GM12875 (cell line): ENCODE measurements at regions not wholly inside any gene's neighbourhood (a gene's known extent, or its start where the extent isn't known, plus 50 kb on each side); places are given as distances from the start of the nearest gene placed in this dataset.
"Not testable (repeated sequence)": the region's sequence is repeated elsewhere in the genome, so short reads cannot be mapped to it uniquely, and the experiment has no call there.

Experiments
- H3K4me3 ChIP-seq: one replicate; pipeline ENCODE4 v1.5.1; 2011; ENCODE audit warnings: low read depth, low read length, control low read depth
- CTCF ChIP-seq: IDR thresholded peaks from 2 replicates; pipeline ENCODE4 v1.5.1; 2011; ENCODE audit warnings: low read depth, mild to moderate bottlenecking, control low read depth, inconsistent platforms, low read length, moderate library complexity, borderline replicate concordance; ENCODE audit not compliant: insufficient read depth

DNA sequence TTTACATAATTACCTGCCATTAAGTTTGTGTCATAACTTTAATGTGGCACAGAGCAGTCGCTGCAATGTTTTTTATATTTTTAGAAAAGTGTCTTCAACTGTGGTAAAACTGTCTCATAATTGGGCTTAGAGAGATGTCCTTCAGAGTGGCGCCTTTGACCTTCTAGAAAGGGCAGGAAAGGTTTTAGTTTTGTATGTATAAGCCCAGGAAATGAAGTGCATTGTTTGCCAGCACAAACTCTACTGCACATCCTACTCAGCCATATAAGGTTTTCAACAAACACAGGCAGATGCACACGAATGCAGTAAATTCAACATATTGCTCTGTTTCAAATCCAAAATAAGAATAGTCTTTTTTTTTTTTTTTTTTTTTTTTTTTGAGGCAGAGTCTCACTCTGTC lies 201.4 kb downstream of the ALDH8A1 start:
- no peak for TF ChIP-seq CTCF
- H3K4me3 ChIP-seq: no peak overlapping the region

DNA sequence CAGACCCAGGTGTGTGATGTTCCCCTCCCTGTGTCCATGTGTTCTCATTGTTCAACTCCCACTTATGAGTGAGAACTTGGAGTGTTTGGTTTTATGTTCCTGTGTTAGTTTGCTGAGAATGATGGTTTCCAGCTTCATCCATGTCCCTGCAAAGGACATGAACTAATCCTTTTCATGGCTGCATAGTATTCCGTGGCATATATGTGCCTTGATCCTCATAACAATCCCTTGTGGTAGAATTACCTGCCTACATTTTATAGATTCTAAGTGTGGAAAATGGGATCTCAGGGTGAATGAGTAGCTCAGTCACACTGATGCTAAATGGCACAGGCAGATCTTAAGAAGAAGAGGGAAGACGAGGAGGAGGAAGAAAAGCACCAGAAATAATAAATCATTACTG lies 202.7 kb downstream of the ALDH8A1 start:
- not testable (repeated sequence) for H3K4me3 ChIP-seq

- no peak for TF ChIP-seq CTCF
- H3K4me3 ChIP-seq: no peak overlapping the region
These were observed 203.8 kb downstream of the ALDH8A1 start for GRCh38 chr6:134746140-134746539.

DNA sequence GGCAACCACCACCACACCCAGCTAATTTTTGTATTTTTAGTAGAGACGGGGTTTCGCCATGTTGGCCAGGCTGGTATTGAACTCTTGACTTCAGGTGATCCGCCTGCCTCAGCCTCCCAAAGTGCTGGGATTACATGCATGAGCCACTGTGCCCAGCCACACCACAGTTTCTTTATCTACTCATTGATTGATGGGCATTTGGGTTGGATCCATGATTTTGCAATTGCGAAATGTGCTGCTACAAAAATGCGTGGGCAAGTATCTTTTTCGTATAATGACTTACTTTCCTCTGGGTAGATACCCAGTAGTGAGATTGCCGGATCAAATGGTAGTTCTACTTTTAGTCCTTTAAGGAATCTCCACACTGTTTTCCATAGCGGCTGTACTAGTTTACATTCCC lies 204.7 kb downstream of the ALDH8A1 start:
- not testable (repeated sequence) for H3K4me3 ChIP-seq

- TF ChIP-seq CTCF: no peak
- no peak overlapping the region for H3K4me3 ChIP-seq
These were observed 205.6 kb downstream of the ALDH8A1 start for GRCh38 chr6:134744301-134744700.

DNA sequence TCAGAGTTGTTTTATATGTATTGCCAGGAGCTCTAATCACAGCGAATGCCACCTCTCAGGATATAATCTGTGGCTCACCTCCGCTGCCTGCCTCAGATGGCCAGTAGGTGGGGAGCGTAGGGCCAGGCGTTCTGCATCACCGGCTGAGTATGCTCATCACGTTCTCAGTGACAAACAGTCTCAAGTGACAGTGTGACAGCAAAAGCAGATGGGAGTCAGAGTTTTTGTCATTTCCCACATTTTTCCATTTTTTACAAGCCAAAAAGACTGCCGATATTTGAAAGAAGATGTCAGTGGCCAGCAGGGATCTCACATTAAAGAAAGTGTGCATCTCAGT lies 208.7 kb downstream of the ALDH8A1 start:
- H3K4me3 ChIP-seq: no peak overlapping the region
- TF ChIP-seq CTCF: 0 out of 2 replicates have a peak, but pooled peaks have one; percentile 8

GRCh38 chr6:134740473-134741199 lies 209.3 kb downstream of the ALDH8A1 start:
- no peak overlapping the region for H3K4me3 ChIP-seq
- no peak for TF ChIP-seq CTCF

DNA sequence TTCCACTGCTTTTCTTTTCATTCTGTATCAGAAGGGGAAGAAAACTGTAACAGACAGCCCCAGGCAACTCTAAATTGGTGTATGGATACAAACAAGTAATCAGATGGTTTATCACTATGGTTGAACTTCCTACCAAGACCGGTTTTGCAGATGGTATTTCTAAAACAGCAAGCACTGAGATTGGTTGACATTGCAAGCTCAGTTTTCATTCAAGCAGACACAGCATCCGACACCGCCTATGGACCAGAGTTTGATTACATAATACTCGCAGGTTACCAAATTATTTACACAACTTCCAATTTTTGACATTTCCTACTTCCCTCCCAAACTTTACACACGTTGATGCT lies 209.9 kb downstream of the ALDH8A1 start:
- no peak overlapping the region for H3K4me3 ChIP-seq
- TF ChIP-seq CTCF: no peak
